Inflammatory macrophage (primary cell): ENCODE measurements at regions not wholly inside any gene's neighbourhood (a gene's known extent, or its start where the extent isn't known, plus 50 kb on each side); places are given as distances from the start of the nearest gene placed in this dataset.

Source experiments
- DNase-seq, 2 donors: peaks; one replicate each; pipeline ENCODE4 v3.0.0-alpha.2; 2020 to 2022

- DNase-seq: no peak
These were observed 349.7 kb upstream of the ST6GAL2 start for GRCh38 chr2:107235491-107236254.

- DNase-seq: no peak
These were observed 356.8 kb upstream of the ST6GAL2 start for GRCh38 chr2:107242811-107243210.

- no peak for DNase-seq
These were observed 363.0 kb upstream of the ST6GAL2 start for GRCh38 chr2:107248932-107249331.

GRCh38 chr2:107255744-107256143 lies 369.8 kb upstream of the ST6GAL2 start:
- DNase-seq: no peak

GRCh38 chr2:107258531-107259407 lies 372.8 kb upstream of the ST6GAL2 start:
- DNase-seq: no peak

- DNase-seq: no peak
These were observed 373.6 kb upstream of the ST6GAL2 start for GRCh38 chr2:107259408-107260195.

- DNase-seq: no peak
These were observed 377.7 kb upstream of the ST6GAL2 start for GRCh38 chr2:107263628-107264027.

GRCh38 chr2:107264184-107264583 lies 378.2 kb upstream of the ST6GAL2 start:
- no peak for DNase-seq

GRCh38 chr2:107266555-107266954 lies 380.6 kb upstream of the ST6GAL2 start:
- no peak for DNase-seq

- DNase-seq: no peak
These were observed 381.1 kb upstream of the ST6GAL2 start for GRCh38 chr2:107267086-107267485.

- no peak for DNase-seq
These were observed 390.1 kb upstream of the ST6GAL2 start for GRCh38 chr2:107276034-107276433.

GRCh38 chr2:107278672-107279071 lies 392.7 kb upstream of the ST6GAL2 start:
- DNase-seq: no peak

GRCh38 chr2:107281637-107282036 lies 395.7 kb upstream of the ST6GAL2 start:
- DNase-seq: no peak

- DNase-seq: no peak
These were observed 396.2 kb upstream of the ST6GAL2 start for GRCh38 chr2:107282135-107282534.

GRCh38 chr2:107285621-107286299 lies 399.8 kb upstream of the ST6GAL2 start:
- DNase-seq: no peak

GRCh38 chr2:107290041-107290440 lies 404.1 kb upstream of the ST6GAL2 start:
- no peak for DNase-seq

- no peak for DNase-seq
These were observed 418.0 kb upstream of the ST6GAL2 start for GRCh38 chr2:107303964-107304363.

- DNase-seq: no peak
These were observed 420.0 kb upstream of the ST6GAL2 start for GRCh38 chr2:107305966-107306365.

GRCh38 chr2:107306881-107307280 lies 420.9 kb upstream of the ST6GAL2 start:
- DNase-seq: no peak

GRCh38 chr2:107308835-107309234 lies 422.9 kb upstream of the ST6GAL2 start:
- DNase-seq: no peak

GRCh38 chr2:107312240-107312639 lies 426.3 kb upstream of the ST6GAL2 start:
- no peak for DNase-seq

GRCh38 chr2:107313316-107313715 lies 427.3 kb upstream of the ST6GAL2 start:
- no peak for DNase-seq
